ENCODE measurements at regions not wholly inside any gene's neighbourhood (a gene's known extent, or its start where the extent isn't known, plus 50 kb on each side); places are given as distances from the start of the nearest gene placed in this dataset.
"Not testable (repeated sequence)": the region's sequence is repeated elsewhere in the genome, so short reads cannot be mapped to it uniquely, and the experiment has no call there.

DNA sequence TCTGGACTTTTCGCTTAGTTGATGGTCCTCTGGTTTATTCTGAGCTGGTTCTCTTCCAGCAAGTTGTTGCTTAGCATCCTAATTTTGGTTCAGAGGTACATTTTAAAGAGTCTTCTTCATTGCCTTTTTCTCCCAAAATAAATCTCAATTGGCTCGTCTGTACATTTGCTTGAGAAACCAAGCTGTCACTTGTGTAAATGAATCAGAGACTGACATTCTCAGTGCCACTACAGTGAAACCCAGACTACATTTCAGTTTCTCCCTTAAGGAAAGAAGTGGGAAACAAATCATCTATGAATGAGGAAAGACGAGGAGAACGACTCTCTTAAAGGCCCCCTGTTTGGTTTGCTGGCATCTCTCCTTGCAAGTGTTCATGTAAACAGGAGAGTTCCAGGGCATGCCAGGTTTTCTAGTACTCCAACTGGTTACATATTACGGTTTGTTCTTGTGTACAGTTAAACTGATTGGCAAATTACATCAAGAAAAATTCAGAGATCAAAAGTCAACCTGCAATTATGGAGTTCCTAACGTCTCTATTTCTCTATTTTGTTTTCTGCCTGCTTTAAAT is 654.6 kb downstream of the SH2D4B start:
- ChIA-PET CTCF (no interaction called here), POLR2A (ENCODE audit: low non-redundant PET) (no interaction called here)
- no peaks in the 10 kb centered on the region for H3K27me3 ChIP-seq (replicated peaks; ENCODE audit: insufficient read depth, low read depth, low read length, poor library complexity)
- H3K4me1 ChIP-seq (ENCODE audit: insufficient read depth, low read length, poor library complexity, severe bottlenecking) = no peaks in the 10 kb centered on the region
- TF ChIP-seq CTCF (conservative IDR thresholded peaks at IDR 0.05; ENCODE audit: low read depth, low read length) = no peak
- TF ChIP-seq EZH2 (IDR thresholded peaks at IDR 0.05; ENCODE audit: borderline replicate concordance, low read depth, low read length, poor library complexity, severe bottlenecking) = no peak
- H3K9me3 ChIP-seq (ENCODE audit: low read depth, low read length, poor library complexity, severe bottlenecking) = no peaks in the 10 kb centered on the region
- H3K36me3 ChIP-seq (ENCODE audit: insufficient read depth, low read length, poor library complexity, severe bottlenecking) = no peaks in the 10 kb centered on the region
- H3K4me3 ChIP-seq (ENCODE audit: low read depth, low read length, poor library complexity, severe bottlenecking) = no peak overlapping the region
- no peak overlapping the region for H3K27ac ChIP-seq (ENCODE audit: low read depth, low read length, poor library complexity, severe bottlenecking)
- no TSS peak for BruUV-seq (replicated peaks)
- DNase-seq (ENCODE audit: low spot score) = no peak
- intact Hi-C loops (cut with micrococcal nuclease; ENCODE audit: unreplicated experiment) = no loop called here

- BruUV-seq (replicated peaks) = no TSS peak
These were observed 663.1 kb downstream of the SH2D4B start for GRCh38 chr10:81200801-81201200.

DNA sequence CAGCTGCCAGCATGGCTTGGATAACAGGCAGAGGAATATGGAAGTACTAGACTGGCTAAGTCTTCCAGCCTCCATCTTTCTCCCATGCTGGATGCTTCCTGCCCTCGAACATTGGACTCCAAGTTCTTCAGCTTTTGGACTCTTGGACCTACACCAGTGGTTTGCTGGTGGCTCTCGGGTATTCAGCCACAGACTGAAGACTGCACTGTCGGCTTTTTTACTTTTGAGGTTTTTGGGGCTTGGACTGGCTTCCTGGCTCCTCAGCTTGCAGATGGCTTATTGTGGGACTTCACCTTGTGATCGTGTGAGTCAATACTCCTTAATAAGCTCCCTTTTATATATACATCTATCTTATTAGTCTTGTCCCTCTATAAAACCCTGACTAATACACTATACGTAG is 667.6 kb upstream of the NRG3 start:
- H3K4me3 ChIP-seq (ENCODE audit: low read depth, low read length, poor library complexity, severe bottlenecking); H3K27me3 ChIP-seq (replicated peaks; ENCODE audit: insufficient read depth, low read depth, low read length, poor library complexity); intact Hi-C loops (cut with micrococcal nuclease; ENCODE audit: unreplicated experiment); H3K36me3 ChIP-seq (ENCODE audit: insufficient read depth, low read length, poor library complexity, severe bottlenecking); CTCF ChIA-PET; H3K9me3 ChIP-seq (ENCODE audit: low read depth, low read length, poor library complexity, severe bottlenecking); BruUV-seq (replicated peaks); POLR2A ChIA-PET (ENCODE audit: low non-redundant PET); H3K27ac ChIP-seq (ENCODE audit: low read depth, low read length, poor library complexity, severe bottlenecking); DNase-seq (ENCODE audit: low spot score); H3K4me1 ChIP-seq (ENCODE audit: insufficient read depth, low read length, poor library complexity, severe bottlenecking): not testable (repeated sequence)

More at GRCh38 chr10:81200801-81201200, 663.1 kb downstream of the SH2D4B start:
- intact Hi-C loops (cut with micrococcal nuclease; ENCODE audit: unreplicated experiment) = no loop called here
- no peaks in the 10 kb centered on the region for H3K9me3 ChIP-seq (ENCODE audit: low read depth, low read length, poor library complexity, severe bottlenecking)
- H3K36me3 ChIP-seq (ENCODE audit: insufficient read depth, low read length, poor library complexity, severe bottlenecking) = no peaks in the 10 kb centered on the region
- CTCF ChIA-PET = no interaction called here
- H3K4me3 ChIP-seq (ENCODE audit: low read depth, low read length, poor library complexity, severe bottlenecking) = no peak overlapping the region
- TF ChIP-seq CTCF (conservative IDR thresholded peaks at IDR 0.05; ENCODE audit: low read depth, low read length) = no peak
- no peak for TF ChIP-seq EZH2 (IDR thresholded peaks at IDR 0.05; ENCODE audit: borderline replicate concordance, low read depth, low read length, poor library complexity, severe bottlenecking)
- no peak for DNase-seq (ENCODE audit: low spot score)
- no peaks in the 10 kb centered on the region for H3K4me1 ChIP-seq (ENCODE audit: insufficient read depth, low read length, poor library complexity, severe bottlenecking)
- no peaks in the 10 kb centered on the region for H3K27me3 ChIP-seq (replicated peaks; ENCODE audit: insufficient read depth, low read depth, low read length, poor library complexity)
- no peak overlapping the region for H3K27ac ChIP-seq (ENCODE audit: low read depth, low read length, poor library complexity, severe bottlenecking)
- POLR2A ChIA-PET (ENCODE audit: low non-redundant PET) = no interaction called here

DNA sequence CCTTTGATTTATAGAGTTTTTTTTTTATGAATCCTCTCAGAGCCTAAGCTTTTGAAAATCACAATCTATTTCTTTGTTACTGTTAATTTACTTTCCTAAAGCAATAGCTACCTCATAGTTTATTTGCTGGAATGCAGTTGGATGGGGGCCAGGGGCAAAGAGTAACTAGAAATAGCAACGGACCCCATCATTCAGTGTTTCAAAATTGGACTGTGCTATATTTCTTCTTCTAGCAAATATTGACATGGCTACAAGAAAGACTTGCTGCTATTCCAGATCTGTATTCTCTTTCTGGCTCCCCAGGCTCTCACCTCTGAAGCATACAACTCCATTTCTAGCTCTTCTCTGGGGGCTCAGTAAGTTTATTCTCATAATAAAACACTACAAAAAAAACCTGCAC is 661.6 kb upstream of the NRG3 start:
- H3K4me3 ChIP-seq (ENCODE audit: low read depth, low read length, poor library complexity, severe bottlenecking) = no peak overlapping the region
- no peaks in the 10 kb centered on the region for H3K9me3 ChIP-seq (ENCODE audit: low read depth, low read length, poor library complexity, severe bottlenecking)
- H3K36me3 ChIP-seq (ENCODE audit: insufficient read depth, low read length, poor library complexity, severe bottlenecking) = no peaks in the 10 kb centered on the region
- no peak for DNase-seq (ENCODE audit: low spot score)
- intact Hi-C loops (cut with micrococcal nuclease; ENCODE audit: unreplicated experiment) = no loop called here
- H3K27me3 ChIP-seq (replicated peaks; ENCODE audit: insufficient read depth, low read depth, low read length, poor library complexity) = no peaks in the 10 kb centered on the region
- H3K4me1 ChIP-seq (ENCODE audit: insufficient read depth, low read length, poor library complexity, severe bottlenecking) = no peaks in the 10 kb centered on the region
- BruUV-seq (replicated peaks) = no TSS peak
- ChIA-PET CTCF (no interaction called here), POLR2A (ENCODE audit: low non-redundant PET) (no interaction called here)
- no peak for TF ChIP-seq EZH2 (IDR thresholded peaks at IDR 0.05; ENCODE audit: borderline replicate concordance, low read depth, low read length, poor library complexity, severe bottlenecking)
- no peak for TF ChIP-seq CTCF (conservative IDR thresholded peaks at IDR 0.05; ENCODE audit: low read depth, low read length)
- no peak overlapping the region for H3K27ac ChIP-seq (ENCODE audit: low read depth, low read length, poor library complexity, severe bottlenecking)

All from A673 (cell line).